22Rv1 (cell line): ENCODE measurements at regions not wholly inside any gene's neighbourhood (a gene's known extent, or its start where the extent isn't known, plus 50 kb on each side); places are given as distances from the start of the nearest gene placed in this dataset.
"Not testable (repeated sequence)": the region's sequence is repeated elsewhere in the genome, so short reads cannot be mapped to it uniquely, and the experiment has no call there.

Experiments
- H3K27ac ChIP-seq: fragments of 450-650 bp; 2 replicates; pipeline ENCODE4 v1.5.1; 2017
- CTCF ChIP-seq: fragments of 450-650 bp; IDR thresholded peaks from 2 replicates; pipeline ENCODE4 v1.5.1; 2017; ENCODE audit warnings: mild to moderate bottlenecking
- ZFX ChIP-seq: fragments of 450-650 bp; IDR thresholded peaks from 2 replicates; pipeline ENCODE4 v1.6.1; 2017; ENCODE audit warnings: antibody characterized with exemption, borderline replicate concordance

GRCh38 chr2:40680547-40680946, 228.7 kb upstream of the SLC8A1 start:
- no peak for TF ChIP-seq ZFX
- no peak for TF ChIP-seq CTCF
- no peak overlapping the region for H3K27ac ChIP-seq

- H3K27ac ChIP-seq: no peak overlapping the region
- TF ChIP-seq CTCF (no peak), ZFX (no peak)
These were observed 238.1 kb upstream of the SLC8A1 start for GRCh38 chr2:40690036-40690435.

- no peak overlapping the region for H3K27ac ChIP-seq
- TF ChIP-seq CTCF: no peak
- TF ChIP-seq ZFX: no peak
These were observed 238.6 kb upstream of the SLC8A1 start for GRCh38 chr2:40690525-40690924.

GRCh38 chr2:40700231-40700954, 248.5 kb upstream of the SLC8A1 start:
- H3K27ac ChIP-seq: no peak overlapping the region
- no peak for TF ChIP-seq ZFX
- no peak for TF ChIP-seq CTCF

- not testable (repeated sequence) for H3K27ac ChIP-seq
These were observed 260.5 kb upstream of the SLC8A1 start for GRCh38 chr2:40712197-40712894.

GRCh38 chr2:40716879-40717278, 265.0 kb upstream of the SLC8A1 start:
- no peak for TF ChIP-seq CTCF
- no peak for TF ChIP-seq ZFX

GRCh38 chr2:40719414-40719813, 267.5 kb upstream of the SLC8A1 start:
- TF ChIP-seq ZFX: no peak
- TF ChIP-seq CTCF: no peak
- no peak overlapping the region for H3K27ac ChIP-seq

More at GRCh38 chr2:40716879-40717278, 265.0 kb upstream of the SLC8A1 start:
- H3K27ac ChIP-seq: no peak overlapping the region

- no peak overlapping the region for H3K27ac ChIP-seq
- TF ChIP-seq ZFX (no peak), CTCF (no peak)
These were observed 269.7 kb upstream of the SLC8A1 start for GRCh38 chr2:40721595-40721994.
